ENCODE measurements at regions not wholly inside any gene's neighbourhood (a gene's known extent, or its start where the extent isn't known, plus 50 kb on each side); places are given as distances from the start of the nearest gene placed in this dataset.
A peak's percentile ranks its signal among the peaks of the same experiment; 100 is the strongest.

DNA sequence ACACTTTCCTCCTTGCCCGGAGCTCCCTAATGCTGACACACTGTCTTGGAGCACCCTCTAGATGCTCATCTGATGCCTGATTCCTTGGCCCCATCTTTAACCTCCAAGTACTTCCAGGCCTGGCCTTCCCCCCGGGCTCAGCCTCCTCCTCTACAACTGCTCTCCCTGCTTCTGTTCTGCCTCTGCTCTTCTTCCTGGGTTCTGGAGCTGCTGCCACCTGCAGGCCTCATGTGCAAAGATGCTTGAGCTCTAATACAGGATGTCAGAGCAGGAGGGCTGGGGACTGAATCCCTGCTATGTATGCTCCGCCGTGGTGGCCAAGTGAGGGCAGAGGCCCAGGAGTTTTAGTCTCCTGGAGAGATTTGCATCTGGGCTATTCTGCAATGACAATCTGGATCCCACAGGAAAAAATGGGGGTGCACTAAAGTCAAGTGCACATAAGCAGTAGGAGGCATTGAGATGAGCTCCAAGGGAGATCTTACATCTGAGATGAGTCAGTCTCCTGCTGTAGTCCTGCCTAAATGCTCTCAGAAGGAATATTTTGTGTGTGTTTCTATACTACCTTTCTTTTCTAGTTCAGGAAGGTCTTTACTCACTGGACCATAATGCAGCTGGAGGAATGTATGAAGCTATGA is 296.3 kb downstream of the UACA start:
- DNase-seq = peak; percentile 19

DNA sequence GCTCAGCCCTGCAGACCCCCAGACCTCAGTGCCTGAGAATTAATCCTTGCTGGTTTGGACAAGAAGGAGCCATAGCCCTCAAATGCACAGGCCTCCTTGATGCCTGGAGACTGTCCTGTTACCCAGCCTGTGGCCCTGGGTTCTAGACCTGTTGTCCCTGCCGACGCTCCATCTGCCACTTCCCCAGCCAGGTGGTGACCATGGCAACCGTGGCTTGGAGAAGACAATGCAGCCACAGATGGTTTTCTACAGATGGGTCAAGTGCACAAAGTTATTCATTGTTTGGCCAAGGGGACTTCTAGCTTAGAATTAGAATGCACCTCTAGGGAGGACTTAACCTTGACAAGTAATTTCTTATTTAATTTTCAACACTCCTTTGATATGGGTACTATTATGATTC is 297.1 kb downstream of the UACA start:
- no peak for DNase-seq

- no peak for DNase-seq
Measured at GRCh38 chr15:70465812-70466211, 297.5 kb downstream of the UACA start.

GRCh38 chr15:70463453-70463834 is 299.9 kb downstream of the UACA start:
- no peak for DNase-seq

- no peak for DNase-seq
Measured at GRCh38 chr15:70461992-70462391, 301.4 kb downstream of the UACA start.

GRCh38 chr15:70461017-70461416 is 302.3 kb downstream of the UACA start:
- no peak for DNase-seq

GRCh38 chr15:70459312-70459711 is 304.0 kb downstream of the UACA start:
- DNase-seq = no peak

DNA sequence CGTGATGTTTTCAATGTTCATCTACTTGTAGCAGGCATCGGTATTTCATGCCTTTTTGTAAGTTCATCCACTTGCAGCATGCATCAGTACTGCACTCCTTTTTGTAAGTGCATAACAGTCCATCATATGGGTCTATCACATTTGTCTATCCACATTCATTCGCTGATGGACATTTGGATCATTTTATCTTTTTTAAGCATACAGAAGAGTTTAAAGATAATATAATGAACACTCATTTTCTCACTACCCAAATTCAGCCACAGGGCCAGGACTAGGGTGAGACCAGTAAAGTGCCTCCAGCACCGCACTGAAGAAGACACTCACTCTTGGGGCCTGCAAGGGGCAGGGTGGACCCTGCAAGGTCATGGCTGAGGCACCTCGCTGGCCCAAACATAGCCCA is 309.6 kb downstream of the UACA start:
- no peak for DNase-seq

- no peak for DNase-seq
Measured at GRCh38 chr15:70453238-70453637, 310.1 kb downstream of the UACA start.

DNA sequence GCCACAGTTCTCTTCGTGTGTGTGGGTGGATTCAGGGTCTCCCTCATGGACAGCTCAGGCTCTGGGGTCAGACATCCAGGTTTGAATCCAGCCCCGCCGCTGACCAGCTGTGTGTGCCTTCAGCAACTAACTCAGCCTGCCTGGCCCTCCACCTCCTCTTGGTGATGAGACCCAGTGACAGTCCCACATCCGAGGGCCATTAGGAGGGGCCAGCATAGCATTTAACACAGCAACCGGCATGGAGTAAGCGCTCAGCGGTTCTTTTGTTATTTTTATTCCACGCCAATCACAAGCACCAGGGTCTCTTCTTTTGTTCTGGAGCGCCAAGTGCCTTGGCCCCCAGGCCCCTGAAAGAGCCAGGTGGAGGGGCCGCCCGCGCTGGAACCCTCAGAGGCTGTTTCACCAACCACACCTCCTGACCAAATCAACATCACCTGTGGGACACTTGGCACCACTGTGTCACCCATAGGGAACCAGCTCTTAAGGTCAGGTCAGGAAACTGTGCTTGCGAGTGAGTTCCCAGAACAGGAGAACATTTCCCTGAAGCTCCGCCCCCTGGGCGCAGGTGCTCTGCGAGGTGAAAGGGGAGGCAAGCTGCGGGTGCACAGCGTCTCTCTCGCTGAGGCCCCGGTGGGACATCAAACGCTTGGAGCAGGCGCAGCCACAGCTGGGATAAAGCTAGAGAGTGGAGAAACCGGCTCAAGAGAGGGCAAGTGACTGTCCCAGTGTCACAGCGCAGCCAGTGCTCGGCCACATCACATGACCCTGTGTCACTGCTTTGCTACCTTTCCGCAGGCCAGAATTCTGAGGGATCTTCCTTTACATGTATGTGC is 311.3 kb downstream of the UACA start:
- DNase-seq = no peak

- no peak for DNase-seq
Measured at GRCh38 chr15:70450142-70450443, 313.3 kb downstream of the UACA start.

DNA sequence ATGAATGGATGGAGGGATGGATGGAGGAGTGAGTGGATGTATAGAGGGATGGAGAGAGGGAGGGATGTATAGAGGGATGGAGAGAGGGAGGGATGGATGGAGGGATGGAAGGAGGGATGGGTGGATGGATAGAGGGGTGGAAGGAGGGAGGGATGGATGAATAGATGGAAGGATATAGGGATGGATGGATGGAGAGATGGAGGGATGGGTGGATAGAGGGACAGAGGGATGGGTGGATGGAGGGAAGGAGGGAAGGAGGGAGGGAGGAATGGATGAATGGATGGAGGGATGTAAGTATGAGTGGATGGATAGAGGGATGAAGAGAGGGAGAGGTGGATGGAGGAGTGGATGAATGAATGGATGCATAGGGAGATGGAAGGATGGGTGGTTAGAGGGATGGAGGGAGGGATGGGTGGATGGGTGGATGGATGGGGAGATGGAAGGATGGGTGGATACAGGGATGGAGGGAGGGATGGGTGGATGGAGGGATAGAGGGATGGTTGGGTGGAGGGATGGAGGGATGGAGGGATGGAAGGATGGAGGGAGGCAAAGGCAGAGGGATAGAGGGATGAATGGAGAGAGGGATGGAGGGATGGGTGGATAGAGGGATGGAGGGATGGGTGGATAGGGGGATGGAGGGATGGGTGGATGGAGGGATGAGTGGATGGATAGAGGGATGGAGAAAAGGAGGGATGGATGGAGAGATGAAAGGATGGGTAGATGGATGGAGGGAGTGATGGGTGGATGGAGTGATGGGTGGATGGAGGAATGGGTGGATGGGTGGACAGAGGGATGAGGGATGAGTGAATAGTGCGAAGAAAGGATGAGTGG is 313.8 kb downstream of the UACA start:
- no peak for DNase-seq

GRCh38 chr15:70447928-70448698 is 315.2 kb downstream of the UACA start:
- peak; percentile 9 for DNase-seq

GRCh38 chr15:70447521-70447920 is 315.8 kb downstream of the UACA start:
- DNase-seq = no peak

- no peak for DNase-seq
Measured at GRCh38 chr15:70447081-70447480, 316.3 kb downstream of the UACA start.

- DNase-seq = no peak
Measured at GRCh38 chr15:70443486-70444273, 319.7 kb downstream of the UACA start.

DNA sequence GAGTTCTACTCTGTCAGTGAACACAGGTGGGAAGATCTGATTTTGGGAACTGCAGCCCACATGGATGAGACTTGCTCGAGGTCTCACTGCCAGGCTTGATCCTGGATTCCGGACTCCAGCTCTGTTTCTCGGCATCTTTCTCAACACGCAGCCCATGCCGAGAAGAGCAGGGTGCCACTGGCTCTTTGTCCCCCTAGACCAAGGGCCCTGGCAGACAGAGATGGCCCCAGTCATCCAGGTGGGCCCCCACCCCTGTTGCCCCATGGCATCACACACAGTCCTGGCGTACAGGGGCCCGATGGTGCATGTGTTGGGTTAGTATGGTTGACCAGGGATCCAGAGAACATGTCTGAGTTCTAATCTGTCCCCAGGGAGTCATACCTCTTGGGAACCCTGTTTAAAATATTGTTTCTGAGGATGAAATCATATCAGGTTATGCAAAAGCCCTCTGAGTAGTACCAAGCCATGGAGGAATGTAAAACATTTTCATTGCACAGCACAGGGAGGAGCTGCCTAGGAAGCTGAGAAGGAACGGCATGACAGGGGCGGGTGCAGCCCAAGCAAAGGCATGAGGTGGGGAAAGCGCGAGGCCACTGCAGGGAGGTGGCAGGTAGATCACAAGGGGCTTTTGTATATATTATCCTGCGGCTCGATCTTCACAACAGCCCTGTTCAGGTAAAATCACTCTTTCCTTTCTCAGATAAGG is 320.6 kb downstream of the UACA start:
- no peak for DNase-seq

- DNase-seq = no peak
Measured at GRCh38 chr15:70442211-70442610, 321.1 kb downstream of the UACA start.

DNA sequence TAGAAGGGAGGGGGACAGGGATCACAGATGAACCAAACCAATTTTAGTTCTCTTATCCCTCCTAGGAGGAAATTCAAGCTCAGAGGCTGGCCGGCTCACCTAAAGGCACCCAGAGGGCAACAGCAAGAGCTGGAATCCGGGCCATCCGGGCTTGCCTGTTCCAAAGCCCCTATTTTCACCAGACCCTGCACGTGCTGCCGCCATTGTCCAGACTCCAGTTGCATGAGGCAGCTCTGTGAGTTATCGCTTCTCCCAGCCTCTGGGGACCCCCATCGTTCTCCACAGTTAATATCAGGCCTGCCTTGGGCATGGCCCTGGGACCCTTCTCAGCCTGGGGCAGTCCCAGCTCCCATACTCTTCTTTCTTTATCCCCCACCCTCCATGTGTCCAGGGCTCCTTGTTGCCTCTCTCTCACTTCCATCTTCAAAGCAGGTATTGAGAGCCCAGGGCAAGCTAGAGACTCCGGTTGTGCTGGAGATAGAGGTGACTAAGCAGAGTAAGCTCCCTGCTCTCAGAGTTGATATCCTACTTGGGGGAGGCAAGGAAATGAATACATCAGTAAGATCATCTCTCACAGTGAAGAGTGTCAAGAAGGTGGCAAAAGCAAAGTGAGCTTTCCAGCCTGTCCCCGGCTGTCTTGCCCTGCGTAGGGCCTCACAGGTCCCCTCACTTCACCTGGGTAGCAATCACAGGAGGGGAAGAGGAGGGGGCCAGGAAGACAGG is 322.8 kb downstream of the UACA start:
- DNase-seq = no peak

DNA sequence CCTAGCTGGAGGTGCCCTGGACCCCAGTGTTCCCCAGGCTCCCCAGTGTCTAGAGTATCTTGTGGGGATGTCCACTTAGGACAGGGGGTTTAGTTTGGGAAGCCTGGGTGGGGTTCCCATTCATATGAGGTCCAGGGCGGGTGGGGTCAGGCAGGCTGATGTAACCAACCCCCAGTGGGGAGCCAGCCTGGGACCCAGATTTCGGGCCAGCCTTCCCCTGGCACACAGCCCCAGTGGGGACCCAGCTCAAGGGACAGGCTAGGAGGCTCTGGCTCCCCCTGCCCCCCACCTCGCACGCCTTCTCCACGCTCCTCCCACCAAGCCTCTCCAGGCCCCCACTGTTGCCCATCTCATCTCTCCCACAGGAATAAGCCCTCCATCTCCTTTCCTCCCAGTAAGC is 323.5 kb downstream of the UACA start:
- DNase-seq = no peak

- no peak for DNase-seq
Measured at GRCh38 chr15:70439304-70439877, 324.0 kb downstream of the UACA start.
